Upper lobe of left lung (tissue), 6 donors: ENCODE measurements at regions not wholly inside any gene's neighbourhood (a gene's known extent, or its start where the extent isn't known, plus 50 kb on each side); places are given as distances from the start of the nearest gene placed in this dataset.

Experiments used
- ATAC-seq, 2 donors: fragments of 200-7000 bp; cut with Tn5 transposase; one replicate each; pipeline ENCODE4 v1.9.1; 2022; ENCODE audit warnings: mild to moderate bottlenecking in 2 of 2, moderate library complexity in 2 of 2; ENCODE audit not compliant: low FRiP score in 2 of 2
- DNase-seq, 2 donors: peaks; one replicate each; pipeline ENCODE4 v3.0.0-alpha.2; 2019 to 2020
- H3K27ac ChIP-seq, 4 donors: fragments of 200-600 bp; sonication (generic); one replicate each; pipeline ENCODE4 v1.5.1; 2016 to 2019
- H3K27me3 ChIP-seq, 4 donors: fragments of 200-600 bp; sonication (generic); one replicate each; pipeline ENCODE4 v1.5.1; 2017 to 2019
- H3K36me3 ChIP-seq, 4 donors: fragments of 200-600 bp; sonication (generic); one replicate each; pipeline ENCODE4 v1.5.1; 2016 to 2019
- H3K4me1 ChIP-seq, 4 donors: fragments of 200-600 bp; sonication (generic); one replicate each; pipeline ENCODE4 v1.5.1; 2018 to 2019
- H3K4me3 ChIP-seq, 4 donors: fragments of 200-600 bp; sonication (generic); one replicate each; pipeline ENCODE4 v1.5.1; 2017 to 2019; ENCODE audit warnings: mild to moderate bottlenecking in 2 of 4, moderate library complexity in 1 of 4
- H3K9me3 ChIP-seq, 4 donors: fragments of 200-600 bp; sonication (generic); one replicate each; pipeline ENCODE4 v1.5.1; 2018 to 2019
- EP300 ChIP-seq, 4 donors: sonication (generic); formaldehyde crosslinking; IDR thresholded peaks; one replicate each; pipeline ENCODE4 v1.5.1; 2017; ENCODE audit warnings: antibody characterized with exemption in 4 of 4, control low read depth in 2 of 4
- POLR2A ChIP-seq, 4 donors: fragments of 450-650 bp; IDR thresholded peaks; one replicate each; pipeline ENCODE4 v1.5.1; 2016 to 2017; ENCODE audit warnings: antibody characterized with exemption in 4 of 4, mild to moderate bottlenecking in 2 of 4
- POLR2AphosphoS5 ChIP-seq, 2 donors: sonication (generic); formaldehyde crosslinking; IDR thresholded peaks; one replicate each; pipeline ENCODE4 v1.5.1; 2017; ENCODE audit warnings: antibody characterized with exemption in 2 of 2
- WGBS, 2 donors: methylation state at CpG; one replicate each; pipeline ENCODE4 v1.1.5; 2017 to 2018; 5-methylcytosine and 5-hydroxymethylcytosine counted together
- TF ChIP-seq, protein P1 (sequence below), 6 experiments: fragments of 450-650 bp in 4 of 6; fragments of 200-600 bp in 2 of 6; sonication (generic) in 2 of 6; IDR thresholded peaks; one replicate each; pipeline ENCODE4 v1.5.1; 2016 to 2019; ENCODE audit warnings: antibody characterized with exemption in 6 of 6
- donor health status: DM: no; HTN: no; CAD: no; lungs with moderate emphysema.
- donor health status: DM: no; HTN: yes; CAD: no; lungs with severe emphysema.

DNA sequence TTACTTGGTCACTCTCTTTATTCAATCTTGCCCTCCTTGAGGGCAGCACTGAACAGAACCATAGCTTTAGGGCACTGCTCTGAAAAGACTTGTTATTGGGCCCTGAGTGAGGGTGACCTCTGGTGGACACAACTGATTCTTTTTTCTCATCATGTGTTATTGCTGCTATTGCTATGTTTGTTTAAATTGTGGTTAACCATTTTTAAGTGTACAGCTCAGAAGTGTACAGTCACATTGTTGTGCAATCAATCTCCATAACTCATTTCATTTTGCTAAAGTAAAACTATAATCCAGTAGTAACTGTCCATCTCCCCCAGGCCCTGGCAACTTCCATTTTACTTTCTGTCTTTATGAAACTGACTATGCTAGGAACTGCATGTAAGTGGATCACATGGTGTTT lies 351.1 kb upstream of the RIOK2 start:
- Histone ChIP-seq H3K36me3 (no peaks in the 10 kb centered on the region), H3K4me1 (peaks cover 0 to 9% (median 2%) of the 10 kb centered on the region in 4 donors), H3K27me3 (no peaks in the 10 kb centered on the region), H3K4me3 (no peak overlapping the region), H3K9me3 (no peaks in the 10 kb centered on the region), H3K27ac (no peak overlapping the region)
- ATAC-seq (peak; percentile 83 to 88), DNase-seq (peak in 1 of 2 donors; percentile 43)
- no peak for TF ChIP-seq POLR2AphosphoS5 (IDR thresholded peaks at IDR 0.05)
- TF ChIP-seq POLR2A (IDR thresholded peaks at IDR 0.05): no peak
- TF ChIP-seq EP300 (IDR thresholded peaks at IDR 0.05): no peak
- TF ChIP-seq, protein P1, sequence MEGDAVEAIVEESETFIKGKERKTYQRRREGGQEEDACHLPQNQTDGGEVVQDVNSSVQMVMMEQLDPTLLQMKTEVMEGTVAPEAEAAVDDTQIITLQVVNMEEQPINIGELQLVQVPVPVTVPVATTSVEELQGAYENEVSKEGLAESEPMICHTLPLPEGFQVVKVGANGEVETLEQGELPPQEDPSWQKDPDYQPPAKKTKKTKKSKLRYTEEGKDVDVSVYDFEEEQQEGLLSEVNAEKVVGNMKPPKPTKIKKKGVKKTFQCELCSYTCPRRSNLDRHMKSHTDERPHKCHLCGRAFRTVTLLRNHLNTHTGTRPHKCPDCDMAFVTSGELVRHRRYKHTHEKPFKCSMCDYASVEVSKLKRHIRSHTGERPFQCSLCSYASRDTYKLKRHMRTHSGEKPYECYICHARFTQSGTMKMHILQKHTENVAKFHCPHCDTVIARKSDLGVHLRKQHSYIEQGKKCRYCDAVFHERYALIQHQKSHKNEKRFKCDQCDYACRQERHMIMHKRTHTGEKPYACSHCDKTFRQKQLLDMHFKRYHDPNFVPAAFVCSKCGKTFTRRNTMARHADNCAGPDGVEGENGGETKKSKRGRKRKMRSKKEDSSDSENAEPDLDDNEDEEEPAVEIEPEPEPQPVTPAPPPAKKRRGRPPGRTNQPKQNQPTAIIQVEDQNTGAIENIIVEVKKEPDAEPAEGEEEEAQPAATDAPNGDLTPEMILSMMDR (IDR thresholded peaks at IDR 0.05): peak in 4 of 6 experiments; percentile 1 to 64 (median 61)

DNA sequence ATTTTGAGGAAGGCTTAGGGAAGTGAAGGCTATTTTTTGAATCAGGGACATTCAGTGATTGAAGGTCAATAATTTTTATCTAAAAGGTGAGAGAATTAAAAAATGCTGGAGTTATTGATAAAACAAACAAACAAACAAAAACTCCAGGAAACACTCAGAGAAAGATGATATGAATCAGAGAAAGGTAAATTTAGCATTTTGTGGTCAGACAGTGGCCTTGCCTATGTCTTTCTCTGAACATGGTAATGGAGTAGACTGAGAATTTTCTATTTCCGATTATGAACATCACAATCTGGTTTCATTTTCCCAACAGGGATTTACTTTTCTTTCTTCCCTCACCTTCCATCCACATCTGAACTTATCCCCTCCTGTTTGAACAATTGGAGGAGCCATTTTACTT lies 353.6 kb upstream of the RIOK2 start:
- H3K4me1 ChIP-seq: peaks cover 0 to 9% (median under 1%) of the 10 kb centered on the region in 4 donors
- WGBS, 2 donors: 87 to 88% methylated on average over 1 of the region's 1 CpG
- no peaks in the 10 kb centered on the region for H3K27me3 ChIP-seq
- no peak overlapping the region for H3K4me3 ChIP-seq
- no peak for DNase-seq
- no peak overlapping the region for H3K27ac ChIP-seq
- H3K9me3 ChIP-seq: no peaks in the 10 kb centered on the region
- TF ChIP-seq POLR2A (IDR thresholded peaks at IDR 0.05): no peak
- TF ChIP-seq EP300 (IDR thresholded peaks at IDR 0.05): no peak
- TF ChIP-seq, protein P1 (IDR thresholded peaks at IDR 0.05): no peak
- TF ChIP-seq POLR2AphosphoS5 (IDR thresholded peaks at IDR 0.05): no peak
- no peaks in the 10 kb centered on the region for H3K36me3 ChIP-seq
- no peak for ATAC-seq

DNA sequence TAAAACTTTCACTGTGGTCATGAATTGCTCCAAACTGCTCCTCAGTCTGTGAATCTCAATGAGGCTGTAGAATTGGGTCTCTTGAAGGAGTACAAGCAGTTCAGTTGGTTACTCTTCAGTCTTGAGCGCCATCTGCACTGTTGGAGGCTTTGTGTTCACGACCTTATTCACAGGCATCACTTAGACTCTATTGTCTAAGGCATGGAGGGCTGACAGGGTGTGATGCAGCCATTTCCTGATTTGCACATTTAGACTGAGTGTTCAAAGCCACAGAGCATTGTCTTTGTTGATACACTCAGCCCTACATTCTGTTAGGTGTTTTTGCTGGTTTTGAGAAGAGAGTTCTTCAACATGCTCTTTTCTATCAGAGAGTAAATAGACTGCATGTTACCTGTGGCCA lies 355.9 kb upstream of the RIOK2 start:
- H3K4me3 ChIP-seq: no peak overlapping the region
- no peak for DNase-seq
- no peak for TF ChIP-seq POLR2A (IDR thresholded peaks at IDR 0.05)
- TF ChIP-seq EP300 (IDR thresholded peaks at IDR 0.05): no peak
- TF ChIP-seq, protein P1 (IDR thresholded peaks at IDR 0.05): no peak
- no peak for TF ChIP-seq POLR2AphosphoS5 (IDR thresholded peaks at IDR 0.05)
- WGBS, 2 donors: 62 to 76% methylated on average over 2 of the region's 2 CpGs
- peaks cover 0 to 7% (median 0%) of the 10 kb centered on the region in 4 donors for H3K4me1 ChIP-seq
- no peaks in the 10 kb centered on the region for H3K9me3 ChIP-seq
- no peak overlapping the region for H3K27ac ChIP-seq
- no peak for ATAC-seq
- no peaks in the 10 kb centered on the region for H3K27me3 ChIP-seq
- no peaks in the 10 kb centered on the region for H3K36me3 ChIP-seq

DNA sequence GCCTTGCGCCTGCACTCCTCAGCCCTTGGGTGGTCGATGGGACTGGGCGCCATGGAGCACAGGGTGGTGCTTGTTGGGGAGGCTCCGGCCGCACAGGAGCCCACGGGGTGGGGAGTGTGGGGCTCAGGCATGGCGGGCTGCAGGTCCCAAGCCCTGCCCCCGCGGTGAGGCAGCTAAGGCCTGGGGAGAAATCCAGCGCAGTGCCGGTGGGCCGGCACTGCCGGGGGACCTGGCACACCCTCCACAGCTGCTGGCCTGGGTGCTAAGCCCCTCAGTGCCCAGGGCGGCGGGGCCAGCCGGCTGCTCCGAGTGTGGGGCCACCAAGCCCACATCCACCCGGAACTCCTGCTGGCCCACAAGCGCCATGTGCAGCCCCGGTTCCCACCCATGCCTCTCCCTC lies 358.8 kb upstream of the RIOK2 start:
- H3K27me3 ChIP-seq: no peaks in the 10 kb centered on the region
- H3K9me3 ChIP-seq: no peaks in the 10 kb centered on the region
- 93 to 100% methylated on average over 7 to 20 of the region's 20 CpGs for WGBS, 2 donors
- H3K36me3 ChIP-seq: no peaks in the 10 kb centered on the region
- H3K4me3 ChIP-seq: no peak overlapping the region
- DNase-seq: peak in 1 of 2 donors; percentile 80
- TF ChIP-seq POLR2A (IDR thresholded peaks at IDR 0.05): no peak
- TF ChIP-seq, protein P1 (IDR thresholded peaks at IDR 0.05): no peak
- TF ChIP-seq EP300 (IDR thresholded peaks at IDR 0.05): no peak
- no peak for TF ChIP-seq POLR2AphosphoS5 (IDR thresholded peaks at IDR 0.05)
- no peak for ATAC-seq
- no peak overlapping the region for H3K27ac ChIP-seq
- H3K4me1 ChIP-seq: no peaks in the 10 kb centered on the region

DNA sequence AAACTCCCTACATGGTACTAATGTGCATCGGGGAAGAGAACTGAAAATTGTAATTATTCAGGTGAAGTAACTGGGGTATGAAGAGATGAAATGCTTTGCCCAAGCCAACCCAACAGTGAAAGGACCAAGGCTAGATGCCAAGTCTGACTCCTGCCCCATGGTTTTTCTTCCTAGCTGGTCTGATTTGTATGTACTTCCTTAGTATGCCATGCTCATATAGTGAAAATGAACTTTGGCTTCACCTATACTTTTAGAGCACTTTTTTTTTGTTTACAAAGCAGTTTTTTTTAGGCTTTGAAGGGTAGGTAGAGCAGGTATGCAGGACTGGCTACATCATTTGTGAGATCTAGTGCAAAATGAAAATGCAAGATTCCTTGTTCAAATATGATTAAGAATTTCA lies 359.4 kb upstream of the RIOK2 start:
- no peak for TF ChIP-seq POLR2A (IDR thresholded peaks at IDR 0.05)
- TF ChIP-seq POLR2AphosphoS5 (IDR thresholded peaks at IDR 0.05): no peak
- TF ChIP-seq EP300 (IDR thresholded peaks at IDR 0.05): no peak
- TF ChIP-seq, protein P1 (IDR thresholded peaks at IDR 0.05): no peak
- no peaks in the 10 kb centered on the region for H3K4me1 ChIP-seq
- no peaks in the 10 kb centered on the region for H3K9me3 ChIP-seq
- H3K4me3 ChIP-seq: no peak overlapping the region
- H3K36me3 ChIP-seq: no peaks in the 10 kb centered on the region
- H3K27me3 ChIP-seq: no peaks in the 10 kb centered on the region
- H3K27ac ChIP-seq: no peak overlapping the region
- DNase-seq: no peak
- WGBS, 2 donors: 90 to 92% methylated on average over 1 of the region's 1 CpG
- ATAC-seq: no peak
